Activated CD4-positive, alpha-beta T cell treated with anti-CD3 and anti-CD28 coated beads, Interleukin-2, Interleukin-4, amounts not matched to agents 100 ng/mL and 50 ng/mL, durations not matched to agents 16 hours and 8 hours (primary cell): ENCODE measurements at regions not wholly inside any gene's neighbourhood (a gene's known extent, or its start where the extent isn't known, plus 50 kb on each side); places are given as distances from the start of the nearest gene placed in this dataset.

ENCODE experiments used
- DNase-seq: peaks from one replicate; pipeline ENCODE4 v3.0.0-alpha.2; 2020; ENCODE audit warnings: low spot score

- DNase-seq: no peak
These were observed 232.1 kb downstream of the LMO4 start for GRCh38 chr1:87560601-87561360.

GRCh38 chr1:87563211-87563610, 234.5 kb downstream of the LMO4 start:
- DNase-seq: no peak

- no peak for DNase-seq
These were observed 237.2 kb downstream of the LMO4 start for GRCh38 chr1:87565861-87566260.

GRCh38 chr1:87568005-87568404, 239.3 kb downstream of the LMO4 start:
- no peak for DNase-seq

- DNase-seq: no peak
These were observed 240.2 kb downstream of the LMO4 start for GRCh38 chr1:87568911-87569310.

GRCh38 chr1:87572008-87572407, 243.3 kb downstream of the LMO4 start:
- DNase-seq: no peak

- no peak for DNase-seq
These were observed 244.2 kb downstream of the LMO4 start for GRCh38 chr1:87572891-87573290.

GRCh38 chr1:87575528-87575927, 246.8 kb downstream of the LMO4 start:
- DNase-seq: no peak

GRCh38 chr1:87578464-87578863, 249.8 kb downstream of the LMO4 start:
- no peak for DNase-seq

GRCh38 chr1:87583459-87583858, 254.8 kb downstream of the LMO4 start:
- no peak for DNase-seq

GRCh38 chr1:87584586-87584985, 255.9 kb downstream of the LMO4 start:
- no peak for DNase-seq

GRCh38 chr1:87586501-87586900, 257.8 kb downstream of the LMO4 start:
- no peak for DNase-seq

- DNase-seq: no peak
These were observed 259.8 kb downstream of the LMO4 start for GRCh38 chr1:87588495-87588894.

- DNase-seq: no peak
These were observed 262.8 kb downstream of the LMO4 start for GRCh38 chr1:87591492-87591891.

- no peak for DNase-seq
These were observed 263.5 kb downstream of the LMO4 start for GRCh38 chr1:87592156-87592555.

GRCh38 chr1:87594736-87595383, 266.2 kb downstream of the LMO4 start:
- no peak for DNase-seq

- DNase-seq: no peak
These were observed 266.7 kb downstream of the LMO4 start for GRCh38 chr1:87595384-87595781.

- DNase-seq: no peak
These were observed 269.7 kb downstream of the LMO4 start for GRCh38 chr1:87598429-87598828.

GRCh38 chr1:87599569-87599968, 270.9 kb downstream of the LMO4 start:
- no peak for DNase-seq

- DNase-seq: no peak
These were observed 271.6 kb downstream of the LMO4 start for GRCh38 chr1:87600055-87600850.

- no peak for DNase-seq
These were observed 272.2 kb downstream of the LMO4 start for GRCh38 chr1:87600854-87601253.

- DNase-seq: no peak
These were observed 274.9 kb downstream of the LMO4 start for GRCh38 chr1:87603626-87604025.

GRCh38 chr1:87612956-87613355, 284.3 kb downstream of the LMO4 start:
- no peak for DNase-seq
